ENCODE measurements at regions not wholly inside any gene's neighbourhood (a gene's known extent, or its start where the extent isn't known, plus 50 kb on each side); places are given as distances from the start of the nearest gene placed in this dataset.

DNA sequence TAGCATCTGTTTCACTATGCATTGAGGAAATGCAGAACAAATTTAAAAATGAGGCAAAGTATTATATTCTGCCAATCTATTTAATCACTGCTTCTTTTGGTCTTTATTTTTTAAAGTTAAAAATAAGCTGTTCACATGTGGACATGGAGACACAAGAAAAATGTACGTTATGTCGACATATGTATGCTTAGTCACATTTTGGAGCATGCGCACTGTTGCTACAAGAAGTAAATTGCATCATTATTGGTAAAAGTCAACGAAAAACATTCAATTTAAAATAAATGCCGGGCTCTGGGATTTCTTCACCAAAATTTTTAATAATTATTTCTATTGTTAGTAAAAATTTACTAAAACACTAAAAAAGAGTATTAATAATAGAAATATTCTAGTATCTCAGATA lies 876.3 kb upstream of the CTNND2 start:
- FAIRE-seq (no peak), DNase-seq (ENCODE audit: low read depth in 1 of 2, low spot score in 2 of 2) (no peak)
- Histone ChIP-seq H3K79me2 (ENCODE audit: control insufficient read depth in 1 of 2, insufficient read depth in 2 of 2, low read length in 2 of 2) (no peaks in the 10 kb centered on the region), H3K27me3 (replicated peaks in 1 of 4; ENCODE audit: control insufficient read depth in 3 of 4, extremely low read depth in 1 of 4, insufficient read depth in 3 of 4, low read length in 3 of 4) (no peaks in the 10 kb centered on the region), H3K4ac (replicated peaks; ENCODE audit: insufficient read length, low read depth, low read length) (no peak overlapping the region), H3K36me3 (ENCODE audit: control insufficient read depth in 2 of 4, insufficient read depth in 4 of 4, low read length in 3 of 4) (no peaks in the 10 kb centered on the region), H3K9me3 (ENCODE audit: insufficient read depth in 2 of 2, low read depth in 1 of 2, low read length in 1 of 2) (no peaks in the 10 kb centered on the region), H3K18ac (ENCODE audit: extremely low read depth, low read length) (no peak overlapping the region), H3K4me2 (ENCODE audit: insufficient read depth in 1 of 2, low read depth in 2 of 2, low read length in 2 of 2) (no peak overlapping the region), H3K23ac (ENCODE audit: insufficient read length) (no peak overlapping the region), H4K20me1 (replicated peaks in 1 of 2; ENCODE audit: control insufficient read depth in 1 of 2, insufficient read depth in 2 of 2, low read length in 2 of 2) (no peaks in the 10 kb centered on the region), H3K9ac (replicated peaks in 1 of 4; ENCODE audit: extremely low read depth in 1 of 4, low read depth in 3 of 4, low read length in 3 of 4) (no peak overlapping the region), H2BK120ac (replicated peaks; ENCODE audit: low read depth, low read length) (no peak overlapping the region), H4K8ac (ENCODE audit: extremely low read depth, insufficient read depth, low read length) (no peak overlapping the region), H2BK20ac (ENCODE audit: low read length) (no peak overlapping the region), H3K23me2 (ENCODE audit: low read depth, low read length) (0 out of 2 replicates have a peak, but pooled peaks cover 1% of the 10 kb centered on the region), H3K56ac (replicated peaks; ENCODE audit: insufficient read length, low read depth, low read length) (no peak overlapping the region), H2BK12ac (ENCODE audit: low read depth, low read length) (no peak overlapping the region), H4K5ac (ENCODE audit: insufficient read length, low read depth, low read length) (no peak overlapping the region), H2AFZ (ENCODE audit: low read length) (no peak overlapping the region), H2BK15ac (ENCODE audit: low read length) (no peak overlapping the region), H2AK5ac (ENCODE audit: low read depth, low read length) (no peak overlapping the region), H4K91ac (replicated peaks; ENCODE audit: insufficient read length, low read length) (no peak overlapping the region), H3K27ac (ENCODE audit: low read depth, low read length) (no peak overlapping the region), H3K4me3 (ENCODE audit: extremely low read depth in 1 of 4, insufficient read depth in 2 of 4, low read depth in 3 of 4, low read length in 4 of 4) (no peak overlapping the region), H2BK5ac (ENCODE audit: low read depth, low read length) (no peak overlapping the region), H3K79me1 (ENCODE audit: low read depth, low read length) (no peaks in the 10 kb centered on the region), H3K4me1 (replicated peaks in 1 of 4; ENCODE audit: control insufficient read depth in 3 of 4, insufficient read depth in 4 of 4, low read length in 3 of 4) (no peaks in the 10 kb centered on the region), H3K14ac (ENCODE audit: insufficient read length) (no peak overlapping the region)
- TF ChIP-seq, protein P1, sequence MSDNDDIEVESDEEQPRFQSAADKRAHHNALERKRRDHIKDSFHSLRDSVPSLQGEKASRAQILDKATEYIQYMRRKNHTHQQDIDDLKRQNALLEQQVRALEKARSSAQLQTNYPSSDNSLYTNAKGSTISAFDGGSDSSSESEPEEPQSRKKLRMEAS (IDR thresholded peaks at IDR 0.05): no peak
- no peak for TF ChIP-seq BRCA1 (IDR thresholded peaks at IDR 0.05; ENCODE audit: low read depth, low read length)
- TF ChIP-seq NRF1 (IDR thresholded peaks at IDR 0.05; ENCODE audit: low read depth, low read length): no peak
- TF ChIP-seq POLR2A (IDR thresholded peaks at IDR 0.05; ENCODE audit: control extremely low read depth in 1 of 2, low read depth in 2 of 2, low read length in 2 of 2): no peak
- TF ChIP-seq, protein P2, sequence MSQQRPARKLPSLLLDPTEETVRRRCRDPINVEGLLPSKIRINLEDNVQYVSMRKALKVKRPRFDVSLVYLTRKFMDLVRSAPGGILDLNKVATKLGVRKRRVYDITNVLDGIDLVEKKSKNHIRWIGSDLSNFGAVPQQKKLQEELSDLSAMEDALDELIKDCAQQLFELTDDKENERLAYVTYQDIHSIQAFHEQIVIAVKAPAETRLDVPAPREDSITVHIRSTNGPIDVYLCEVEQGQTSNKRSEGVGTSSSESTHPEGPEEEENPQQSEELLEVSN (IDR thresholded peaks at IDR 0.05): no peak
- no peak for TF ChIP-seq EGR1 (IDR thresholded peaks at IDR 0.05; ENCODE audit: borderline replicate concordance, low read depth, low read length)
- TF ChIP-seq JUND (IDR thresholded peaks at IDR 0.05; ENCODE audit: low read length): no peak
- TF ChIP-seq, protein P3, sequence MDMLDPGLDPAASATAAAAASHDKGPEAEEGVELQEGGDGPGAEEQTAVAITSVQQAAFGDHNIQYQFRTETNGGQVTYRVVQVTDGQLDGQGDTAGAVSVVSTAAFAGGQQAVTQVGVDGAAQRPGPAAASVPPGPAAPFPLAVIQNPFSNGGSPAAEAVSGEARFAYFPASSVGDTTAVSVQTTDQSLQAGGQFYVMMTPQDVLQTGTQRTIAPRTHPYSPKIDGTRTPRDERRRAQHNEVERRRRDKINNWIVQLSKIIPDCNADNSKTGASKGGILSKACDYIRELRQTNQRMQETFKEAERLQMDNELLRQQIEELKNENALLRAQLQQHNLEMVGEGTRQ (IDR thresholded peaks at IDR 0.05; ENCODE audit: low read length): no peak
- TF ChIP-seq RAD21 (IDR thresholded peaks at IDR 0.05 in 1 of 2, conservative IDR thresholded peaks at IDR 0.05 in 1 of 2; ENCODE audit: low read depth in 2 of 2, low read length in 2 of 2): no peak
- TF ChIP-seq CTBP2 (IDR thresholded peaks at IDR 0.05; ENCODE audit: borderline replicate concordance, insufficient read depth, insufficient read length, low read length): no peak
- no peak for TF ChIP-seq GABPA (IDR thresholded peaks at IDR 0.05; ENCODE audit: borderline replicate concordance, insufficient read depth, low read length)
- POLR2A ChIA-PET (ENCODE audit: partially characterized antibody): no interaction called here
- WGBS, 2 experiments (ENCODE audit: extremely low coverage in 1 of 2, insufficient coverage in 1 of 2, insufficient read length in 1 of 2, insufficient replicate concordance in 2 of 2, low coverage in 1 of 2, low lambda C conversion rate in 2 of 2, missing lambda C conversion rate in 1 of 2): 94% methylated on average over 5 of the region's 5 CpGs; no CpG with 5 or more reads in 1 of the 2 experiments
- CTCF ChIA-PET (ENCODE audit: partially characterized antibody): no interaction called here

Data from H1 (cell line).